ENCODE measurements at regions not wholly inside any gene's neighbourhood (a gene's known extent, or its start where the extent isn't known, plus 50 kb on each side); places are given as distances from the start of the nearest gene placed in this dataset.

- no peak overlapping the region for H2BK12ac ChIP-seq (ENCODE audit: insufficient read length, low read depth, low read length)
- no peak overlapping the region for H3T11ph ChIP-seq (ENCODE audit: low read length)
- no peak overlapping the region for H4K5ac ChIP-seq (ENCODE audit: insufficient read length, low read depth, low read length)
- no peak overlapping the region for H2BK20ac ChIP-seq (ENCODE audit: low read depth, low read length, poor library complexity, severe bottlenecking)
- no peaks in the 10 kb centered on the region for H3K27me3 ChIP-seq (ENCODE audit: insufficient read depth, low read length)
- H3K9ac ChIP-seq (ENCODE audit: extremely low read depth, insufficient read length, low read length), result no peak overlapping the region
- no peaks in the 10 kb centered on the region for H4K20me1 ChIP-seq (ENCODE audit: control insufficient read depth, insufficient read depth, insufficient read length)
- H3K27ac ChIP-seq (ENCODE audit: insufficient read length, low read depth, low read length), result no peak overlapping the region
- no peak overlapping the region for H2BK5ac ChIP-seq (ENCODE audit: insufficient read length, low read length)
- H3K56ac ChIP-seq (ENCODE audit: insufficient read length, low read depth, low read length), result no peak overlapping the region
- H3K79me1 ChIP-seq (ENCODE audit: insufficient read depth, low read depth, low read length, poor library complexity, severe bottlenecking), result no peaks in the 10 kb centered on the region
- TF ChIP-seq CTCF (conservative IDR thresholded peaks at IDR 0.05), result no peak
- no peak overlapping the region for H3K14ac ChIP-seq (ENCODE audit: insufficient read depth, low read length)
- Mint-ChIP-seq H3K27ac (no peak overlapping the region), H3K36me3 (ENCODE audit: insufficient read depth in 1 of 3, low read depth in 3 of 3) (peaks cover 0 to 5% (median 1%) of the 10 kb centered on the region in 3 experiments; a peak in 1 of 7 replicates), H3K4me3 (no peak overlapping the region), H3K9me3 (peaks cover 8% of the 10 kb centered on the region in 2 experiments; a peak in 4 of 5 replicates), H3K4me1 (peaks cover 0 to 4% of the 10 kb centered on the region in 2 experiments; a peak in 1 of 4 replicates), H3K27me3 (ENCODE audit: low read depth) (no peaks in the 10 kb centered on the region; the same call in 1 of the 2 replicates)
- no CpG with 5 or more reads among the region's 2 CpGs for WGBS (ENCODE audit: extremely low coverage, insufficient read length, low lambda C conversion rate)
- H3K23ac ChIP-seq (ENCODE audit: insufficient read length, low read depth, low read length), result no peak overlapping the region
- no peaks in the 10 kb centered on the region for H3K79me2 ChIP-seq (ENCODE audit: insufficient read depth, low read length)
- H2BK15ac ChIP-seq (ENCODE audit: low read depth, low read length), result no peak overlapping the region
- no peak overlapping the region for H2AFZ ChIP-seq (ENCODE audit: low read length)
- no peak for DNase-seq
- H3K18ac ChIP-seq (ENCODE audit: insufficient read length, low read depth, low read length), result no peak overlapping the region
- no peak overlapping the region for H3K4ac ChIP-seq (ENCODE audit: low read depth, low read length)
- H3K4me1 ChIP-seq (ENCODE audit: insufficient read depth, low read length), result 0 out of 2 replicates have a peak, but pooled peaks cover 5% of the 10 kb centered on the region
- H4K91ac ChIP-seq (ENCODE audit: insufficient read length, low read depth, low read length), result no peak overlapping the region
- no peak overlapping the region for H3K4me2 ChIP-seq (ENCODE audit: insufficient read depth, insufficient read length, low read length)
- no peaks in the 10 kb centered on the region for H3K9me3 ChIP-seq (ENCODE audit: control insufficient read depth, low read depth, low read length)
- H2BK120ac ChIP-seq (ENCODE audit: low read depth, low read length, poor library complexity, severe bottlenecking), result no peak overlapping the region
- H3K23me2 ChIP-seq (ENCODE audit: insufficient read length, low read depth, low read length, poor library complexity, severe bottlenecking), result no peaks in the 10 kb centered on the region
- H4K8ac ChIP-seq (replicated peaks; ENCODE audit: insufficient read length, low read depth, low read length), result no peak overlapping the region
- H2AK5ac ChIP-seq (ENCODE audit: insufficient read length, low read length), result no peak overlapping the region
These were observed 126.6 kb downstream of the CDC5L start for GRCh38 chr6:44514085-44514484.

Measured in H9 (cell line).